Trophoblast cell (in vitro differentiated cells and primary cell): ENCODE measurements at regions not wholly inside any gene's neighbourhood (a gene's known extent, or its start where the extent isn't known, plus 50 kb on each side); places are given as distances from the start of the nearest gene placed in this dataset.

Experiments
- DNase-seq, 2 donors: peaks; one replicate each; pipeline ENCODE4 v3.0.0-alpha.2; 2016
- H2AFZ ChIP-seq: 2 replicates; pipeline ENCODE4 v1.6.1; 2013; ENCODE audit warnings: low read length, moderate library complexity, mild to moderate bottlenecking; ENCODE audit not compliant: insufficient read depth, poor library complexity
- H2AK5ac ChIP-seq: 2 replicates; pipeline ENCODE4 v1.6.1; 2013; ENCODE audit warnings: mild to moderate bottlenecking, low read length
- H2BK120ac ChIP-seq: 2 replicates; pipeline ENCODE4 v1.6.1; 2013; ENCODE audit warnings: low read length, mild to moderate bottlenecking, moderate library complexity; ENCODE audit not compliant: insufficient read depth, poor library complexity
- H2BK12ac ChIP-seq: 2 replicates; pipeline ENCODE4 v1.6.1; 2013; ENCODE audit warnings: mild to moderate bottlenecking, low read length, moderate library complexity
- H2BK5ac ChIP-seq: 2 replicates; pipeline ENCODE4 v1.6.1; 2013; ENCODE audit warnings: low read length, low read depth, moderate library complexity, mild to moderate bottlenecking; ENCODE audit not compliant: poor library complexity
- H3K14ac ChIP-seq: 2 replicates; pipeline ENCODE4 v1.6.1; 2013; ENCODE audit warnings: mild to moderate bottlenecking, low read length
- H3K18ac ChIP-seq: 2 replicates; pipeline ENCODE4 v1.6.1; 2013; ENCODE audit warnings: mild to moderate bottlenecking, low read length
- H3K23ac ChIP-seq: 2 replicates; pipeline ENCODE4 v1.6.1; 2013; ENCODE audit warnings: low read length
- H3K27ac ChIP-seq: 2 replicates; pipeline ENCODE4 v1.5.1; 2013; ENCODE audit warnings: low read depth, mild to moderate bottlenecking, inconsistent platforms, low read length, moderate library complexity
- H3K27me3 ChIP-seq: 2 replicates; pipeline ENCODE4 v1.6.1; 2013; ENCODE audit warnings: inconsistent platforms, mild to moderate bottlenecking, low read length, moderate library complexity; ENCODE audit not compliant: insufficient read depth
- H3K36me3 ChIP-seq, 2 experiments: 1 replicate in 1 of 2; 2 replicates in 1 of 2; pipeline ENCODE4 v1.6.1; 2013; ENCODE audit warnings: low read length in 2 of 2, mild to moderate bottlenecking in 2 of 2, moderate library complexity in 1 of 2; ENCODE audit not compliant: insufficient read depth in 2 of 2, control insufficient read depth in 1 of 2
- H3K4ac ChIP-seq: 2 replicates; pipeline ENCODE4 v1.6.1; 2013; ENCODE audit warnings: low read depth, mild to moderate bottlenecking, low read length, moderate library complexity
- H3K4me1 ChIP-seq, 2 experiments: 1 replicate in 1 of 2; 2 replicates in 1 of 2; pipeline ENCODE4 v1.6.1; 2013; ENCODE audit warnings: low read length in 2 of 2, mild to moderate bottlenecking in 2 of 2, moderate library complexity in 1 of 2; ENCODE audit not compliant: insufficient read depth in 2 of 2, control insufficient read depth in 1 of 2
- H3K4me2 ChIP-seq: 2 replicates; pipeline ENCODE4 v1.6.1; 2013; ENCODE audit warnings: inconsistent platforms, mild to moderate bottlenecking, low read length, moderate library complexity
- H3K4me3 ChIP-seq: 2 replicates; pipeline ENCODE4 v1.5.1; 2013; ENCODE audit warnings: mild to moderate bottlenecking, low read depth, low read length, inconsistent platforms
- H3K79me1 ChIP-seq: one replicate; pipeline ENCODE4 v1.6.1; 2013; ENCODE audit warnings: low read length
- H3K79me2 ChIP-seq: 2 replicates; pipeline ENCODE4 v1.6.1; 2013; ENCODE audit warnings: low read length, mild to moderate bottlenecking; ENCODE audit not compliant: control insufficient read depth, insufficient read depth, poor library complexity
- H3K9ac ChIP-seq: 2 replicates; pipeline ENCODE4 v1.6.1; 2013; ENCODE audit warnings: mild to moderate bottlenecking, low read length
- H3K9me3 ChIP-seq: 2 replicates; pipeline ENCODE4 v1.6.1; 2013; ENCODE audit warnings: low read depth, mild to moderate bottlenecking, control low read depth, inconsistent platforms, low read length; ENCODE audit not compliant: insufficient read depth
- H4K12ac ChIP-seq: 2 replicates; pipeline ENCODE4 v1.6.1; 2013; ENCODE audit warnings: low read depth, mild to moderate bottlenecking, low read length, moderate library complexity
- H4K8ac ChIP-seq: 2 replicates; pipeline ENCODE4 v1.6.1; 2013; ENCODE audit warnings: low read depth, mild to moderate bottlenecking, low read length, moderate library complexity
- H4K91ac ChIP-seq: one replicate; pipeline ENCODE4 v1.6.1; 2013; ENCODE audit warnings: low read depth, mild to moderate bottlenecking, low read length, moderate library complexity
- WGBS: extraction: QIAGEN DNeasy Blood & Tissue Kit; methylation state at CpG from one replicate; pipeline ENCODE4 v1.1.7; 2013; ENCODE audit warnings: missing lambda C conversion rate; ENCODE audit not compliant: insufficient read length, insufficient coverage; ENCODE audit errors: extremely low coverage; 5-methylcytosine and 5-hydroxymethylcytosine counted together

DNA sequence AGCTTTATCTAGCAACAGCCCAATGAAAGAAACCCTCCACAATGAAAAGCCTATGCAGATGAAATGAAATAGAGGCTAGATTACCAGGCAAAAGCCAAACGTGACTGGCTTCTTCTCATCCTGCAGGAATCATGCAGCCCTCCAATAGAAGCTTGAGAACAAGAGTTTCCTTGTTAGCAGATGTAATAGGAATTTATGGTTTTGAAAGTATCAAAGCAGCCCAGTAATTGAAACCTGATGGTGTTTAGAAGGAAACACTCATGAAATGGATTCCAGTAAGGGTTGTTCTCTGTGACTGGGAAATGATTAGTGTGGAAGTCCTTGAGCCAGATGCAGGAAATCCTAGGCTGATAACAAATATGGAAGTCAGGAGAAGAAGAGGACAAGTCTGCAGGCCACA is 320.3 kb upstream of the TSPY4 start:
- Histone ChIP-seq H4K8ac (no peak overlapping the region), H3K27me3 (no peaks in the 10 kb centered on the region), H3K4me2 (no peak overlapping the region), H2BK12ac (no peak overlapping the region), H2BK120ac (no peak overlapping the region), H3K79me1 (no peaks in the 10 kb centered on the region), H3K23ac (no peak overlapping the region), H3K18ac (no peak overlapping the region), H3K79me2 (no peaks in the 10 kb centered on the region), H3K4me1 (no peaks in the 10 kb centered on the region), H3K27ac (no peak overlapping the region), H3K9ac (no peak overlapping the region), H4K91ac (no peak overlapping the region), H3K4ac (no peak overlapping the region), H2BK5ac (no peak overlapping the region), H2AFZ (no peak overlapping the region), H3K36me3 (no peaks in the 10 kb centered on the region), H3K14ac (no peak overlapping the region), H3K4me3 (no peak overlapping the region), H3K9me3 (peaks cover 10% of the 10 kb centered on the region), H2AK5ac (no peak overlapping the region), H4K12ac (no peak overlapping the region)
- no peak for DNase-seq
- WGBS = no CpG with 5 or more reads among the region's 1 CpG

DNA sequence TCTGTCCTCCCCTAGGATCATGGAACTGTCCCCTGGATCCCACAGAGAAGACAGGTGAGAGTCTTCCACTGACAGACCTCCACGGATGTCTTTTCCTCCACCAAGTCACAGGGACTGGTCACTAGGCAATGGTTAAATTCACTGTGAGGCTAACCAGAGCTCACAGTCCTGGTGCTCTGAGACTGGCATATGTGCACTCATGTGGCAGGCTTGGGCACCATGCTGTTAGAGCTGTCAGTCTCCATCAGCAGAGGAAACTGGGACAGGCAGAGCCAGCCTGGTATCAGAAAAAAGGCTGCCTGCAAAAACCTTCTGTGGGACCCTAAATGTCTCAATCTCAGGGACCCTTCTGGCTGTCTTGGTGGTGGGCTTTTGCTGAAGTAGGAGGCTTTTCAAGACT is 318.9 kb upstream of the TSPY4 start:
- H2BK12ac ChIP-seq = no peak overlapping the region
- H3K79me2 ChIP-seq = no peaks in the 10 kb centered on the region
- H3K4ac ChIP-seq = no peak overlapping the region
- no peaks in the 10 kb centered on the region for H3K27me3 ChIP-seq
- no peak overlapping the region for H3K4me2 ChIP-seq
- no CpG with 5 or more reads among the region's 1 CpG for WGBS
- H3K36me3 ChIP-seq = no peaks in the 10 kb centered on the region
- H3K18ac ChIP-seq = no peak overlapping the region
- H3K4me3 ChIP-seq = no peak overlapping the region
- no peak overlapping the region for H3K9ac ChIP-seq
- H2BK5ac ChIP-seq = no peak overlapping the region
- H3K4me1 ChIP-seq = no peaks in the 10 kb centered on the region
- H4K12ac ChIP-seq = no peak overlapping the region
- no peaks in the 10 kb centered on the region for H3K79me1 ChIP-seq
- H3K27ac ChIP-seq = no peak overlapping the region
- no peak overlapping the region for H3K14ac ChIP-seq
- no peak overlapping the region for H2BK120ac ChIP-seq
- peaks cover 10% of the 10 kb centered on the region for H3K9me3 ChIP-seq
- no peak overlapping the region for H4K8ac ChIP-seq
- no peak overlapping the region for H2AFZ ChIP-seq
- H4K91ac ChIP-seq = no peak overlapping the region
- no peak for DNase-seq
- no peak overlapping the region for H3K23ac ChIP-seq
- H2AK5ac ChIP-seq = no peak overlapping the region

DNA sequence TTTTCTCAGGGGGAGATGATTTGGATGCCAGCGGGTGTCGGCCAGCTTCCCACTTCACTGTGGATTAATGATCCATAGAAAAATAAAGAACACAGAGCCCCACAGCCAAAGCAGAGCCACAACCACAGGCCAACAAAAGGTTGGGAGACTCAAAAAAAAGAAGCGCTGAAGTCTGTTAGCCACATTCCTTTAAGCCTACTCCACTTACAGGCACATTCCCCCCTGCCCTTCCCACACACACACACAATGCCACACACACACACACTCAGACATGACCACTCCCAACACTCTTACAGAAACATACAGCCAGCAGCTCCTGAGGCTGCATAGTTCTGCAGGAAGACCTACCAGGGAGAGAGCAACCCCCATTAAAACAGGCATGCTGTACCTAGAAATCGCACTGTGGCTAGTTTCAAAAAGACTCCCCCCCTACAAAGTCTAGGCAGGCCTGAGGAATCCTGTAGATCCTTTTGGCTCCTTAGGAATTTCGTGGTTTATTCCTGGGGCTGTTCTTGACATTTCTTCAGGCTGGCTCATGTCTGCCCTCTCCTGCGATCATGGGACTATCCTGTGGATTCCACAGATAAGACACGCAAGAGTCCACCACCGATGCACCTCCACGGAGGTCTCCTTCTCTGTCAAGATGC is 309.4 kb upstream of the TSPY4 start:
- Histone ChIP-seq H4K8ac (no peak overlapping the region), H3K79me1 (no peaks in the 10 kb centered on the region), H2AK5ac (no peak overlapping the region), H2AFZ (no peak overlapping the region), H3K36me3 (no peaks in the 10 kb centered on the region), H3K18ac (no peak overlapping the region), H3K27me3 (no peaks in the 10 kb centered on the region), H3K9me3 (peaks cover 9% of the 10 kb centered on the region), H2BK120ac (no peak overlapping the region), H3K9ac (no peak overlapping the region), H4K12ac (no peak overlapping the region), H3K4ac (no peak overlapping the region), H2BK12ac (no peak overlapping the region), H3K4me1 (no peaks in the 10 kb centered on the region), H3K23ac (no peak overlapping the region), H3K14ac (no peak overlapping the region), H4K91ac (no peak overlapping the region), H3K4me2 (no peak overlapping the region), H3K79me2 (no peaks in the 10 kb centered on the region), H3K4me3 (no peak overlapping the region), H3K27ac (no peak overlapping the region), H2BK5ac (no peak overlapping the region)
- peak in 1 of 2 donors; percentile 1 for DNase-seq
- WGBS = no CpG with 5 or more reads among the region's 9 CpGs

DNA sequence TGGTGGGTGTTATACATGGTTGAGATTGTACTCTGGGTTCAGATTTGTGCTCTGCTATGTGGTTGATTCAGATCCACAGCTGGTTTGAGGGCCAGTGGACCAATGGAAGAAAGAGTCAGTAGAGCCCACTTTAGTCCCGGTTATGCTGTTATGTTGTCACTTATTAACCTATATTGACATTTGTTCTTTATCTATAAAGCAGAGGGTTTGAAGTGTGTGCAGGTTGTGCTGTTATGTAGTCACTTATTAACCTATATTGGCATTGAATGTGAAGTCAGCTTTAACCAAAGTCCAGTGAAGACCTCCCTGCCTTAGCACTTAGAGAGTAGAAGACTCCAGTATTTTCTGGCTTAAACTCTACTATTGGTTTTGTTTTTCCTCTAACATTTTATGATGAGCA is 307.3 kb upstream of the TSPY4 start:
- H3K27me3 ChIP-seq = no peaks in the 10 kb centered on the region
- H3K9ac ChIP-seq = no peak overlapping the region
- H2AFZ ChIP-seq = no peak overlapping the region
- H3K27ac ChIP-seq = no peak overlapping the region
- no peak overlapping the region for H4K91ac ChIP-seq
- no peak overlapping the region for H3K4ac ChIP-seq
- no peaks in the 10 kb centered on the region for H3K79me1 ChIP-seq
- H3K23ac ChIP-seq = no peak overlapping the region
- no peak overlapping the region for H4K12ac ChIP-seq
- H4K8ac ChIP-seq = no peak overlapping the region
- no CpG with 5 or more reads among the region's 1 CpG for WGBS
- H3K36me3 ChIP-seq = no peaks in the 10 kb centered on the region
- no peak for DNase-seq
- peaks cover 6% of the 10 kb centered on the region for H3K9me3 ChIP-seq
- H2BK120ac ChIP-seq = no peak overlapping the region
- H3K4me1 ChIP-seq = no peaks in the 10 kb centered on the region
- H2BK5ac ChIP-seq = no peak overlapping the region
- no peak overlapping the region for H3K18ac ChIP-seq
- H2BK12ac ChIP-seq = no peak overlapping the region
- H3K4me3 ChIP-seq = no peak overlapping the region
- H3K14ac ChIP-seq = no peak overlapping the region
- H3K4me2 ChIP-seq = no peak overlapping the region
- H2AK5ac ChIP-seq = no peak overlapping the region
- no peaks in the 10 kb centered on the region for H3K79me2 ChIP-seq
